GM18508 (cell line): ENCODE measurements at regions not wholly inside any gene's neighbourhood (a gene's known extent, or its start where the extent isn't known, plus 50 kb on each side); places are given as distances from the start of the nearest gene placed in this dataset.

ENCODE experiments used
- ATAC-seq: cut with Tn5 transposase; IDR thresholded peaks from one replicate; pipeline ENCODE4 v1.9.1; 2021; ENCODE audit warnings: moderate number of reproducible peaks; ENCODE audit not compliant: insufficient read depth, unreplicated experiment

DNA sequence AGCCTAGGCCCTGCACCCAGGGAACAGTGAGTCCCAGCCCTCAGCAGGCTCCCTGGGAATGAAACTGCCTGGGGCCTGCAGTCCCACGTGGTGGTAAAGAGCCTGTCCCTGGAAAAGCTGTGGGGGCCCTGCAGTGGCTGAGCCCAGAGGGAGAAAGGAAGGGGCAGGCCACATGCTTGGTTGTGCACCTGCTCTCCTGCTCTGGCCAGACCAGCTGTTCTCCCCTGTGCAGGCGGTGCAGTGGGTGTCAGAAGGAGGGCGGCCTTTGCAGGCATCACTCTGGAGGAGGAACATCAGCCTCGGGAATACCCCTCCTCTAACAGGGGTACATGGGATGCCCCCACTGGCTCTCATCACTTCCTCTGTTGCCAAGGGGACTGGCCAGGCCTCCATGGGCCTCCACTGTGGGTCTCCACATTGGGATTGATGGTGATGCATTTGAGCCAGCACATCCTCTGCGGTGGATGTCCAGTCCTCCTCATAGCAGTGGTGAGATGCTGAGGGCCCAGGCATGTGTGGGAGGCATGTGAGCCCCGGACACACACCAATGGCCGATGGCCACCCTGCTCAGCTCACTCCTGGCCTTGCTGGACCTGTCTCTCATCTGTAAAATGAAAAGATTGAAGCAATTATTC lies 690.4 kb downstream of the BRD1 start:
- ATAC-seq: no peak

DNA sequence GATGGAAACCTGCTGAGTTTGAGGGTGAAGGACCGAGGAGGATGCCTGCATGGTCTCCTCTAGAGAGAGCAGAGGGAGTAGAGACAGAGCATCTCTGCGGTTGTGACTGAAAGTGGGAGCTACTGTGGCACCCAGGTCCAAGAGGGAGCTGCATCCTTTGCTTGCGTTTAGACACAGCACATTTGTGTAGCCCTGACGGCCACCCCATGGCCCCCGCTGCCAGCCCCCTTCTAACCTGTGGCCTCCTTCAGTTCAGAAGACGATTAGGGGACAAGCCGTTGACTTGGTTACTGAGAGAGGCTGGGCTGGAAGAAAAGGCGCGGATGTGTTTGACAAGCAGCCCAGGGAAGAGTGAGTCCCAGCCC lies 690.9 kb downstream of the BRD1 start:
- ATAC-seq: no peak

DNA sequence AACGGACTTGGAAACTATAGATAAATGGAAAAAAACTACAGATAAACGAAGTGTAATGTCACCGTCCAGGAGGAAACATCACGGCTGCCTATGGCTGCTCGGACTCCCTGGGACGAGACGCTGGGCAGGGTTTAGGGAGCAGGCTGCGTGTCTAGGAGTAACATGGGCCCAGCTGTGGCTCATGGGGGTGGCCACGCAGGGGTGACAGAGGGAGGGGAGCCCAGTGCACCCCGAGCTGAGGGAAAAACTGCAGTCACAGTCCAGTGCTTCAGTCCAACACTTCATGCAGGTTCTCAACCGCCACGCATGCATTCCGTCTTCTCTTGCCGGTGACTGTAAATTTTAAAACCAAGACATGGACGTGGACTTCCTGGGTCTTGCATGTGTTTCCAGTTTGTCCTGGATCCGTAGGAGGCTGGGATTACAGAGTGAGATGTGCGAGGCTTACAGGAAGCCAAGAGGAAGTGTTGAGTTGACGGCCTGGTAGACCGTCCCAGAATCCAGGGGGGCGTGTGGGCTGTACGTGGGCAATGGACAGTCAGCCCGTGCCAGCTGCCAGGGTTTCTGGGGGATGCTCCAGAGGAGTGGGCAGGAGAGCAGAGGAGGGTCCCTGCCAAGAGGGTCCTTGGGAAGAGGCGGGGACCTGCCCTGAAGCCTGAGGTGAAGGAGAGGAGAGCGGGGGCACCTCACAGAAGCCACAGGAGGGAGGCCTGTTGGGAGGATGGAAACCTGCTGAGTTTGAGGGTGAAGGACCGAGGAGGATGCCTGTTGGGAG lies 691.4 kb downstream of the BRD1 start:
- no peak for ATAC-seq

DNA sequence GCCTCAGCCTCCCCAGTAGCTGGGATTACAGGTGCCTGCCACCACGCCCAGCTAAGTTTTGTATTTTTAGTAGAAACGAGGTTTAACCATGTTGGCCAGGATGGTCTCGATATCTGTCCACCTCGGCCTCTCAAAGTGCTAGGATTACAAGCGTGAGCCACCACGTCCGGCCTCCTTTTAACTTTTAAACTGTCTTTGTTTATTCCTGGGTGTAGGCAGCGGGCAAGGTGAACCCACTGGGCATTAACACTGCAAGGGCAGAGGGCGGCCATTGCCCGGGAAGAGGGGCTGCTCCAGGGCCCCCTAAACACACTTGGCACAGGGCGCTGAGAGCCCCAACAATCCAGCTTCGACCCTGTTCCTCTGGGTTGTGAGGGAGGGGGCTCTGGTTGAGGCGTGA lies 693.6 kb downstream of the BRD1 start:
- no peak for ATAC-seq

DNA sequence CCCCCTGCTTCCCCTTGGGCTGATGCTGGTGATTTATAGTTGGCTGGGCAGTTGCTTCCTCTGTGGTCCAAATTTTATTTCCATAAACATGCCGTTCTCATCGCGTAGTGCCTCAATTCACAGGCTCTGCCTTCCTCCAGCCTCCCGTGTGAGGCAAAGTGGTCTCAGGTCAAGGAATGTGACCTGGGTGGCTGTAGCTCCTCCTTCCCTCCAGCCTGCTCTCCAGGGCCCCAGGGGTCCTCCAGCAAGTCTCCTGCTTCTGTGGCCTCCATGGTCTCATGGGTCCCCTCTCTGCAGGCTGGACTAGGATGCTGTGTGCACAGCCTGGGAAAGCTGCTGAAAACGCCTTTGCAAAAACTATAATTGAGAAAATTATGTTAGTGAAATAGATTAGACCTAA lies 694.1 kb downstream of the BRD1 start:
- ATAC-seq: no peak

DNA sequence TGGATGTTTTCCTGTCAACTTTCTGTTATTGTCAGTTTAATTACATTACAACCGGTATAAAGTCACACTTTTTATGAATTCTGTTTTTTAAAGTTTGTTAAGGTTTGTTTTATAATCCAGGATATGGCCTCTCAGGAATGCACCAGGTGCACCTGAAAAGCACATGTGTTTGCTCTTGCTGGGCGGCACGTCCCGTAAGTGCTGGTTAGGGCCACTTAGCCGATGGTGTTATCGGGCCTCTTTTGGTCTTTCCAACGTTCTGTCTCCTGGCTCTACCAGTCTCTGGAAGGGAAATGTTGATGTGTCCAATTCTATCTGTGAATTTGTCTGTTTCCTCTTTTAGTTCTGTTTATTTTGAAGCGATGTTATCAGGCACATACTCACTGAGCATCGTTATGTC lies 695.7 kb downstream of the BRD1 start:
- ATAC-seq: no peak

DNA sequence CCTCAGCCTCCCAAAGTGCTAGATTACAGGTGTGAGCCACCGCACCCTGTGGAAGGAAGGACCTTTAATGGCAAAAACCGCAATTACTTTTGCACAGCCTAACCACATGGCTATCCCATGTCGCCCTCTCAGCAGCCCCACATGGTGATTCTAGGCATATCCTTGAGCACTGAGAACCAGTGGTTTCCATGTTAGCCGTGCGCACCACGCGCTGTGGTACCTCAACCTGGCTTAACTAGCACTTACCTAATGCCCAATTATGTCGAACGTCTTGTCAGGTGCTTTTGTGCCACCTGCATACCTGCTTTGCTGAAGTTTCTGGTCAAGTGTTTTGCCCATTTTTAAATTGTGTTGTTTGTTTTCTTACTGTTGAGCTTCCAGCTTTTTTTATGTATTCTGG lies 697.9 kb downstream of the BRD1 start:
- no peak for ATAC-seq

DNA sequence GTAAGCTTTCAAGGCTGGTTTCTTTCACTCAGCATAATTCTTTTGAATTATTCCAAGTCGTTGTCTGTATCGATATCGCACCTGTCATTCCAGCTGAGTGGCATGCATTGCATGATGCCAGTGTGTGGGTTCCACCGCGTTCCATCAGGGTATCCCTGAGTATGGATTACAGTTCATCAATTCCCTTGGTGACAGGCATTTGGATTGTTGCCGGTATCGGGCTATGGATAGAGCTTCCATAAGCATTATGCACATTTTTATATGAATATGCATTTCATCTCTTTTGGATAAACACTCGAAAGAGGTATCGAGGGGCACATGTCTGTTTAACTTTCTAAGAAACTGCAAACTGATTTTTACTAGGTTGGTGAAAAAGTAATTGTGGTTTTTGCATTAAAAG lies 698.8 kb downstream of the BRD1 start:
- no peak for ATAC-seq

DNA sequence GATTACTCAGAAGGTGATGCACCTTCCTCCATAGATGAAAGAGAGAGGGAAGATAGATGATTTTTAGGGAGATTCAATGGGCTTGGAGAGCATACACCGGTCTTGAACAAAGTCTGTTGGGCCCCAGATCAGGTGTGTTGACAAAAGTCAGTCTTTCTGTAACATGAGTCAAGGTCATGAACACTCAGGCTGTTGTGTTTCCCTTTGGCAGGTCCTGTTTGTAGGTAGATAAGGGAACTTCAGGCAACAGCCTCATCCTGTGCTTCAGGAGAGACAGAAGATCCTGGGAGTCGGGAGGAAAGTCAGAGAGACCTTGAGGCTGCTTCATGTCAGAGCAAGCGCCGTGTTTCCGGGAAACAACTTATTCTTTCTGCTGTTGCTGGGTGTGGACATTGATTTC lies 703.1 kb downstream of the BRD1 start:
- ATAC-seq: no peak

DNA sequence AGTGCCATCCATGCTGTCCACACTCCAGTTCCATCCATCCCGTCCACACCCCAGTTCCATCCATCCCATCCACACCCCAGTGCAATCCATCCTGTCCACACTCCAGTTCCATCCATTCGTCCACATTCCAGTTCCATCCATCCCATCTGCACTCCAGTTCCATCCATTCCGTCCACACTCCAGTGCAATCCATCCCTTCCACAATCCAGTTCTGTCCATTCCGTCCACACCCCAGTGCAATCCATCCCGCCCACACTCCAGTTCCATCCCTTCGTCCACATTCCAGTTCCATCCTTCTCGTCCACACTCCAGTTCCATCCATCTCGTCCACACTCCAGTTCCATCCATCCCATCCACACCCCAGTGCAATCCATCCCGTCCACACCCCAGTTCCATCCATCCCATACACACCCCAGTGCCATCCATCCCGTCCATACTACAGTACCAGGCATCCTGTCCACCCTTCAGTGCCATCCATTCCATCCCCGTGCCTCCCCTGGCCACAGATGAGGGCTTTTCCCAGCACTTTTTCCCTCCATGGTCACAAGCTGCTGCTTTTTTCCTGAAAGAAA lies 704.0 kb downstream of the BRD1 start:
- no peak for ATAC-seq

DNA sequence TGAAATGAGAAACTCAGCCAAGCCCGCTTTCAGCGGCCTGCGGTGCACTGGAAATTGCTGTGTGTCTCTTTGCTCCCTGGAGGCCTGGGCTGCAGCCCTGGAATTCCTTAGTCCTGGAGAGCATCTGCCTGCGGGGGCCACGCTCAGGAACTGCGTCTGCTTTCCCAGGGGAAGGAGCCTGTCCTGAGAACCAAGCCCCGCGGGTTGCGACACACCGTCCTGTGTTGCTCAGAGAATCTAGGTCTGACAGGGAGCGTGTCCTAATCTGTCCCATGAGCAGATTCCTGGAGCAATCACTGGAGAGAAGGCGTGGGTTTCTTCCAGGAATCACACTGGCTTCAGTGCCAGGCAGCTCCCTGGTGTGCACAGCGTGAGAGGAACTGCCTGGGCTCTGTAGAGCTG lies 708.1 kb downstream of the BRD1 start:
- no peak for ATAC-seq

DNA sequence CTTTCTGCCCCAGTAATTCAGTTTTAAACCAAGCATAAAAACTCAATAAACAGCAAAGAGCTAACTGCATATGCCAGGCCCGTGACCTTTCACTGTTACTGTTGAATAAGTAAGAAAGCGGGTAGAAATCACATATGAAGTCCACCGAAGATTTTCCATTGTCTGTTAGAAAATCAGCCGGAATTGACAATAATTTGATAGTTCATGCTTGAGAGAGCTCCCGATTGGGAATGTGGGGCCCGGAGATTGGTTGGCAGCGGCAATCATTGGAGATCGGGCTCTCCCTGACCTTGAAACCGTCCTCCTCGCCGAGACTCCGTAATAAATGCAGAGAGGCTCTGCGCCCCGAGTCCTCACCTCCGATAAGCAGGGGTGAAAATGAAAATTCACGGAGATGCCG lies 709.6 kb downstream of the BRD1 start:
- ATAC-seq: no peak

DNA sequence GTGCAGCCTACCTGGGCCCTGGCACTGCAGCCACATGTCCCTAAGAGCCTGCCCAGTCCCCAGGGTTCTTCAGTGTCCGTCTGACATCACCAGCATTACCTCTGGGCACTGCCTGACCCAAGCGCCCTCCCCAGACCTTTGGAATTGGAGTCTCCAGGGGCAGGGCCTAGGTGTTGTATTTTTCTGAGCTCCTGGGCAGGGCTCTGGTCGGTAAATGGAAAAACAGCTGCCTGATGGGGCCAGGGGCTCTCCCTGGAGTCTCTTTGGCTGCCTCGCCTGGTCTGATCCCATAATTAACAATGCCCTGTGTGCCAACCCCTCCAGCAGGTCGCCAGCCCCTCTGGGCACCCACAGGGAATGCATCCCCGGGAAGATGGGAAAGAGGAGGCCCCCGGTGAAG lies 710.2 kb downstream of the BRD1 start:
- no peak for ATAC-seq

DNA sequence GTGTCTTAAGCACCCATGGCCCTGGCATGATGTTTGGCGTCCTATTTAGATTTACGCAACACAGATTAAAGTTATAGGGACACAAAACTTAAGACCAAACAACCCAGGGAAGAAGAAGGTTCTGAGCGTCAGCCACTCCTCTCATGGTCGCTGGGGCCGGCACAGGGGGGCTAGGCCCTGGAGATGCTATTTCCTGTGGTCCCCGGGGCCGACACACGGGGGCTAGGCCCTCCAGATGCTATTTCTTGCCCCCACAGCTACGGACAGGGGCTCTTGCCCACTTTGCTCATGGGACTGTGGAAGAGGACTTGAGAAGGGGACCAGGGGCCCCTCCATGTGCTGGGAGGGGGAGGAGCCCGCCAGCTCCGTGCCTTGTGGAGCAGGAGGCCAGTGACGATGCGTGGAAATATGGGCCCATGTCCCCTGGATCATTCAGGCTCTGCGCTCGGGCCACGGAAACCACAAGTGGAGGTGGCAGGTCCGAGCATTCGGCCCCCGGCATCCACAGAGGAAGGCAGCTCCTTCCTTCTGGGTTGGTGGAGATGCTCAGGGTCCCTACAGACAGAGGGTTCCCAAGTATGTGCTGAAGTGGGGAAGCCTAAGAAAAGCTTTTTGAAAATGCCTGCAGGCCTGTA lies 711.1 kb downstream of the BRD1 start:
- no peak for ATAC-seq

DNA sequence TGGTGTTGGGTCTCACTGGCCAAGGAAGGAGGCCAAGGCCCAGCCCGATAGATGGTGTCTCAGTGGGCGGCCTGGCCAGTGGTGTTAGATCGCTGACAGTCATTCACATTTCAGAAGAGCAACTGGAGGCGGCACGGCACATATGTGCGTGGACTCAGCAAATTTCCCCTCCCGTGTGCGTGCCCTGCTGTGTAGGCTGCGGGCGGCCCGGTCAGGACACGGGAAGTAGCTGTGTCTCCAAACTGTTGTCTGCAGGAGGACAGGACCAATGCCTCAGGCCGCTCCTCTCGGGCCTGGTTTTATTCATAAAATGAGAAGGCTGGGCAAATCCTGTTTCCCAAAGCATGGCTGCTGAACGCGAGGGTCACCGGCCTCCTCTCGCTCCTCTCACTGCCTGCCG lies 711.7 kb downstream of the BRD1 start:
- no peak for ATAC-seq

DNA sequence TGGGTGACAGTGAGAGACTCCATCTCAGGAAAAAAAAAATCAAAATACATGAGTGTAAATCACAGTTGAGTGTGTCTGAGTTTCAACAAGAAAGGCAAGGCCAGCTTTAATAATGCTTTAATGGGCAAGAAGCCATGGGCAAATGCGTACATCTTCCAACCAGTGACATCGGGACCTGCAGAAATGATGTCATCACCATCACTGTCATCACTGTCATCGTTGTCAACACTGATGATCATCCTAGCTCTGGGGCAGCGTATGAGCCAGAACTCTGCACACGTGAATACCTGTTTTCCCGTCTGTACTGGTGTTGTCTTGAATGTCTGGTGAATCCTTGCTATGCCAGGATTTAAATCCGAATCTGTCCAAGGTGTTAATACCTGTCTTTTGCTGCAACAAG lies 712.5 kb downstream of the BRD1 start:
- ATAC-seq: no peak

DNA sequence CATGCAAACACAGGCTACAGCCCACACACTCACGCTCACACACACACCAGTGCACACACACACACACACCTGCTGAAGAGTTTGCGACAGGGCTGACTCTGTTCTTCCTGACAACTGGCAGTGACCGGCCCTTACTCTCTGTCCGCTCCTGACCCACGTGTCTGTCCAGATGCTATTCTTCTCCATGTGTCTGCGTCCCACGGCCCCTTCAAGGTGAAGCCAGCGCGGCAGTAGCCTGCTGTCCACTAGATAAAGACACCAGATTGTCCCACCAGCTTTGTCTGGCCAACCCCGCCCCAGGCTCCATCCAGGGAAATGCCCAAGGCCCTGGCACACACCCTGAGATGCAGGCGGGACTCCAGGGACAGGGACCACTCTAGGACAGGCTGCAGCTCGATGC lies 713.9 kb downstream of the BRD1 start:
- ATAC-seq: no peak

DNA sequence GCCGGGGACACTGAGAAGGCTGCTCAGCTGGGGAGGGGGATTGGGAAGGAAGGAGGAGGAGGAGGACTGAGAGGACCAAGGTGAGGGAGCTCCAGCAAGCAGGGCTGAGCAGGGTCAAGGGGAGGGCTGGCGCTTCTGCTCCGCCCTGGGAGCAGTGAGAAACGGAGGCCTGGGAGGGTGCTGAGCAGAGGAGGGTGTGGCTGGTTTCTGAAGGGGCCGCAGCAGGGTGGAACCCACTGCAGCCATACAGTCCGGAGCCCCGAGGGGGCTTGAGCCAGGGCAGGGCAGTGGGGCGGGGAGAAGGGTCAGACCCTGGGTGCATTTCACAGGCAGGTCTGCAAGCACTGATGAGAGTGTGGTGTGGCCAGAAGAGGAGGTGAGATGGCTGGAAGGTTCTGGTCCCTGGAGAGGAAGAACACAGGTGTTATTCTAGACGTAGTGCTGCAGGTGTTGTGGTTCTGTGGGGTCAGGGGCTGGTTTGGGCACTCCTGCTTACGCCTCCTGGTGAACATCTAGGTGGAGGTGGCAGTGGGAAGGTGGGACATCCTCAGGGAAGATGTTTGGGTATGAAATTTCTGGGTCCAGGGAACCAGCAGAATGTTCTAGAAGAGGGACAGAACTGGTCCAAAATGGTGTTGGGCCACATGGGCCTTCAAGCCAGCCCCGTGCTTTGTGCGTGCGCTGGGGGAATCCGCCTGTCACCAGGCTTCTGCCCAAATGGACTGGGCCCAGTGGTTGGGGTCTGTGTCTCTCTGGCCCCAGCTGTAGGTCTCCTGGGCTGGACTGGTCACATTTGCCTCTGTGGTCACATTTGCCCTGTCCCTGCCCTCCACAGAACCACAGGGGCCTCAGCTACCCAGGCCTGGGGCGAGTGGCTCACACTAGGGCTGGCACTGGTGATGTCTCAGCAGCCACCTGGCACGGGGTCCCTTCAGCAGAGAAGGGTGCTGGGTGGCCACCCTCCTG lies 714.7 kb downstream of the BRD1 start:
- ATAC-seq: no peak

DNA sequence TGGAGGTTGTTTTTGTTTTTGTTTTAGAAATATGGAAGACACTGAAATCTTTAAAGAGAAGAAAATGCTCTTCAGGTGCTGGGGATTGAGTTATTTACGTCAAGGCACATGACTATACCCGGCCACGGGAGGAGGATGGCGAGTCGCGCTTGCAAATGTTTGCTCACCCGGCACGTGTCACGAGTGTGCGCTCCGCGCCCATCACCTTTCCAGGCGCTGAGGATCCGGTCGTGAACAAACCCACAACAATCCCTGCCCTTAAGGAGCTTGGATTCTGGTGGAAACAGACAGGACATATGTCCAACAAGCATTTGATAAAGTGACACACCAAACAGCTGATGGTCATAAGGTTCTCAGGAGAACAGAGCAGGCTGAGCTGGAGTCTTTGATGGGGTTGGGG lies 715.5 kb downstream of the BRD1 start:
- no peak for ATAC-seq

DNA sequence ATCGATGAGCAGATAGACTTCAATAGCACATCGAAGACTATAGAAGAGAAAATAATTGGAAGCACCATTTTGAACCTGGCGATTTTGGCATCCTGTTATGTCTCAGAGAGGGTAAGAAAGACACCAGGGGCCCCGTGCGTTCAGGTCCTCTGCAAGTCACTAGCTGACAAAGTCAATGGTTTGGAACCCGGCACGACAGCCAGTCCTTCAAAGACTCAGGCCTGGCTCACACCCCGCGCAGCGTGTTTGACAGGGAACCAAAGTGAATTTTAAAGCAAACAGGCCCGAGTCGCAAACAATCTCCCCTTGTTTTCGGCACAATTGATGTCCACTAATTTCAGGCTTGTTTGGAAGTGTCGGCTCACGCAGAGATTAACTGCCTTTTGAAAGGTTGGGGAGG lies 716.6 kb downstream of the BRD1 start:
- no peak for ATAC-seq
